ENCODE measurements at regions not wholly inside any gene's neighbourhood (a gene's known extent, or its start where the extent isn't known, plus 50 kb on each side); places are given as distances from the start of the nearest gene placed in this dataset.

DNA sequence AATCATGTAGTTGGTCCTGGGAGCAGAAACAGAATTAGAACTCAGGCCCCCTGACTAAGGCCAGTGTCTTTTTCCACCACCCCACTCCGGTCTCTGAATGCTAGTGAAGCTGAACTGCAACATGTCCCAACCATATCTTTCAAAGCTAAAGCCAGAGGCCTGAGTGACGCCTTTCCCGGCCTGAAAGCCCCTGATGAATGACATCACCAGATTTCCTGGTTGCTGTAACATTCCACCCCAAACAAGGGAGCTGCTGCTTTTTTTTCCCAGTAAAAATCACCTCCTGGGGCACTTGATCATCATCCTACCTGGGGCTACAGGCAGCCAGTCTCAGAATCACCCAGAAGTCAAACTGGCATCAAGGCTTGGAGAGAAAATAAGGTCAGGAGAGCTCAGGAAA is 162.7 kb downstream of the ARL4C start:
- peak in 2 of 8 donors; percentile 17 to 48 for ATAC-seq
- WGBS, 2 donors = 55 to 56% methylated on average over 3 of the region's 3 CpGs

DNA sequence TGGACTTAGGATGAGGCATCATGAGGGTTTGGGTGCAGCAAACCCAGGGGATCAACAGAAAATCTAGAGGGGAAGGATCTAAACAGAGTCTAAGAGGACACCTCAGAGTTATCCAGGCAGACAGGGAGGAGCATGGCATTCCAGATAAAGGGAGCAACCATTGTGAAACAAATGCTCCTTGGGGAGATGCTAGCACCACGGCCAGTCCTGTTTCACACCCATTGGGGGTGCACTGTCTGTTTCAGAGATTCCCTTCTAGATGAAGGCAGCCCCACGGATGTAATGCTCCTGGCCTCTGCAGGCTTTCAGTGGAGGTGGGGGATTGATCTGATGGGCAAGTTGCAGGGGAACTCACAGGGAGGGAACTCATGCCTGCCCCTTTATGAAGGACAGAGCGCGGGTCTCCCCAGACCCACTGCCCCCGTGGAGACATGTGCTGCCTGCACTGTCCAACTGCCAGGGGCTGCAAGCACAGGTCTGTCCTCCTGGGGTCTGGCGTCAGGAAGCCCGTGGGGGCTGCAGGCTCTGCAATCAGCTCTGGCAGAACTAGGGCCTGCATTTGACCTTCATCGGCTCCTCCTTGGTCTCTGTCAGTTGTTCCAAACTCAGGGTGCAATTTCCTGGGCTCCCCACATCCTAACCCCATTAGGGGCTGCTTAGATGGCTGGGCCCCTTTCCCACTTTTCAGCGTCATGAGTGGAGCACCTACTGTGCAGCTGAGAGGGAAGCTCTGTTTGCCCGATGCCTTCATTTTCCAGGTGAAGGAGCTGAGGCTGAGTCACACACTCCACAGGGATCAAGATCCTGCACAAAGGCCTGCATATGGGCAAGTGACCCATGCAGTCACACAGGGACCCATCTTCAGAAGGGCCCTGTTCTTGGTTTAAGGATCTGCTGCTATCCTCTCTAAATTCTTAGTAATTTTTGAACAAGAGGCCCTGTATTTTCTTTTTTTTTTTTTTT is 163.4 kb downstream of the ARL4C start:
- intact Hi-C loops (cut with DNase I) = no loop called here
- H3K36me3 ChIP-seq = no peaks in the 10 kb centered on the region
- WGBS, 2 donors = 85 to 89% methylated on average over 10 of the region's 10 CpGs

More for the DNA sequence above, 162.7 kb downstream of the ARL4C start:
- intact Hi-C loops (cut with DNase I) = no loop called here
- Histone ChIP-seq H3K36me3 (no peaks in the 10 kb centered on the region), H3K4me3 (no peak overlapping the region), H3K27me3 (peaks cover 0 to 6% (median 0%) of the 10 kb centered on the region in 7 donors), H3K4me1 (peaks cover 0 to 24% (median 6%) of the 10 kb centered on the region in 9 donors), H3K27ac (peak overlapping the region in 2 of 10 donors; percentile 13 to 84), H3K9me3 (no peaks in the 10 kb centered on the region)
- TF ChIP-seq, protein P1, sequence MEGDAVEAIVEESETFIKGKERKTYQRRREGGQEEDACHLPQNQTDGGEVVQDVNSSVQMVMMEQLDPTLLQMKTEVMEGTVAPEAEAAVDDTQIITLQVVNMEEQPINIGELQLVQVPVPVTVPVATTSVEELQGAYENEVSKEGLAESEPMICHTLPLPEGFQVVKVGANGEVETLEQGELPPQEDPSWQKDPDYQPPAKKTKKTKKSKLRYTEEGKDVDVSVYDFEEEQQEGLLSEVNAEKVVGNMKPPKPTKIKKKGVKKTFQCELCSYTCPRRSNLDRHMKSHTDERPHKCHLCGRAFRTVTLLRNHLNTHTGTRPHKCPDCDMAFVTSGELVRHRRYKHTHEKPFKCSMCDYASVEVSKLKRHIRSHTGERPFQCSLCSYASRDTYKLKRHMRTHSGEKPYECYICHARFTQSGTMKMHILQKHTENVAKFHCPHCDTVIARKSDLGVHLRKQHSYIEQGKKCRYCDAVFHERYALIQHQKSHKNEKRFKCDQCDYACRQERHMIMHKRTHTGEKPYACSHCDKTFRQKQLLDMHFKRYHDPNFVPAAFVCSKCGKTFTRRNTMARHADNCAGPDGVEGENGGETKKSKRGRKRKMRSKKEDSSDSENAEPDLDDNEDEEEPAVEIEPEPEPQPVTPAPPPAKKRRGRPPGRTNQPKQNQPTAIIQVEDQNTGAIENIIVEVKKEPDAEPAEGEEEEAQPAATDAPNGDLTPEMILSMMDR (IDR thresholded peaks at IDR 0.05) = no peak
- DNase-seq = no peak

DNA sequence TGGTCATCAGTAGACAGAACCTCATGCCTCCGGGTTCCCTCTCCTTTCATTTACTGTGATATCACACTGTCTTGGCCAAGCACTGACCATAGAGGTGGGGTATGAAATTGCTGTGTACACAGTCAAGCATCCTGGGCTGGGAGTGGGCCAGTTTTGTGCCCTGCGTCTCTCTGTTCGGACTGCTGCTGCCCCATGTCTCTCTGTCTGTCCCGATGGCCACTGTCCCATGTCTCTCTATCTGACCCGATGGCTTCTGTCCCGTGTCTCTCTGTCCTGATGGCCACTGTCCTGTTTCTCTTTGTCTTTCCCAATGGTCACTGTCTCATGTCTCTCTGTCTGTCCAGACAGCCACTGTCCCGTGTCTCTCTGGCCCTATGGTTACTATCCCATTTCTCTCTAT is 164.9 kb downstream of the ARL4C start:
- Histone ChIP-seq H3K4me1 (peaks cover 0 to 24% (median 6%) of the 10 kb centered on the region in 9 donors), H3K27me3 (peaks cover 0 to 6% (median 0%) of the 10 kb centered on the region in 7 donors), H3K36me3 (no peaks in the 10 kb centered on the region), H3K4me3 (no peak overlapping the region), H3K9me3 (no peaks in the 10 kb centered on the region), H3K27ac (no peak overlapping the region)
- intact Hi-C loops (cut with DNase I) = no loop called here
- WGBS, 2 donors = 86 to 88% methylated on average over 7 of the region's 7 CpGs
- ATAC-seq (no peak), DNase-seq (no peak)
- TF ChIP-seq, protein P1 (IDR thresholded peaks at IDR 0.05) = no peak

More for the DNA sequence above, 163.4 kb downstream of the ARL4C start:
- Histone ChIP-seq H3K27ac (no peak overlapping the region), H3K4me1 (peaks cover 0 to 24% (median 6%) of the 10 kb centered on the region in 9 donors), H3K9me3 (no peaks in the 10 kb centered on the region), H3K27me3 (peaks cover 0 to 6% (median 0%) of the 10 kb centered on the region in 7 donors), H3K4me3 (no peak overlapping the region)
- no peak for ATAC-seq
- no peak for DNase-seq
- TF ChIP-seq, protein P1 (IDR thresholded peaks at IDR 0.05) = no peak

DNA sequence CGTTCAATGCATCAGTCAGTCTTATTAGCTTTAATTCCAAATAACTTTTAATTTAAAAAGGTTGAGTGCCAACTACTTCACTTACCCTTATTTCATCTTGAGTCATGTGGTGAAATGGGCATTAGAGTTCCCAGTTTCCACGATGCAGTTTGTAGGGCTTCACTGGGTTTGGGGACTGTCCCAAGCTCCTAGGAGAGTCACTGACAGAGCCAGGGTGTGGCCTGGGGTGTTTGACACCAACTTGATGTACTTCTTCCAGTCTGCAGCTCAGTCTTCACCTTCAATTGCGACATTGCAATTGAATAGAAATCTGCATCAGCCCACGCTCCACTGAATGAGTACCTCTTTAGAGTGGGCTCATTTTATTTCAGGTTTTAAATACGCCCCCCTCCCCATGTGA is 165.3 kb downstream of the ARL4C start:
- H3K9me3 ChIP-seq = no peaks in the 10 kb centered on the region
- WGBS, 2 donors = 90 to 91% methylated on average over 5 of the region's 5 CpGs
- H3K4me1 ChIP-seq = peaks cover 0 to 24% (median 6%) of the 10 kb centered on the region in 9 donors
- H3K36me3 ChIP-seq = no peaks in the 10 kb centered on the region
- peaks cover 0 to 6% (median 0%) of the 10 kb centered on the region in 7 donors for H3K27me3 ChIP-seq
- ATAC-seq (no peak), DNase-seq (no peak)
- no peak overlapping the region for H3K4me3 ChIP-seq
- H3K27ac ChIP-seq = no peak overlapping the region
- TF ChIP-seq, protein P1 (IDR thresholded peaks at IDR 0.05) = no peak
- intact Hi-C loops (cut with DNase I) = no loop called here

All from heart right ventricle (tissue), 16 donors.